T-helper 2 cell treated with Interferon-gamma antibody and Interleukin-4, amounts not matched to agents 100 ng/mL and 5 ng/mL, for 36 hours (primary cell): ENCODE measurements at regions not wholly inside any gene's neighbourhood (a gene's known extent, or its start where the extent isn't known, plus 50 kb on each side); places are given as distances from the start of the nearest gene placed in this dataset.
"Not testable (repeated sequence)": the region's sequence is repeated elsewhere in the genome, so short reads cannot be mapped to it uniquely, and the experiment has no call there.

Experiments
- intact Hi-C: fragments of 100-400 bp; cut with micrococcal nuclease; formaldehyde crosslinking; loops from one replicate; pipeline ENCODE4 v1.15.1; 2023

DNA sequence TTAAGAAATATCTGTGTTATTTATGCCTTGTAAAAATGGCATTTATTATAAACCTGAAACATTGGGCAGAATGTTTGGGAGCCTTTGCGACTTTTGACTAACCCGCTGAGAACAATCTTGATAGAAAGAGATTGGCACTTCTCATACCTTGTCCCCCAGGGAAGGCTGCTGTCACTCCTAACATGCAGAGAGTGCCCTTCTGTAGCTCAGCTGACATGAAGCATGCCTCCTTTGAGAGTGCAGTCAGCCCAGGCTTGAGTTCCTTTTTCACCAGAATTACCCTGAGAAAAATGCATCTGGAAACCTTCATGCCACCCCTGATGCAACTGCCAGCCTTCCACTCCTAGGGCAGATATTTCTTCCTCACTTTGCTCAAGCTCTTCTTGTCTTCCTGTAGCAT is 569.2 kb upstream of the ARPP21 start:
- intact Hi-C loops, result no loop called here

DNA sequence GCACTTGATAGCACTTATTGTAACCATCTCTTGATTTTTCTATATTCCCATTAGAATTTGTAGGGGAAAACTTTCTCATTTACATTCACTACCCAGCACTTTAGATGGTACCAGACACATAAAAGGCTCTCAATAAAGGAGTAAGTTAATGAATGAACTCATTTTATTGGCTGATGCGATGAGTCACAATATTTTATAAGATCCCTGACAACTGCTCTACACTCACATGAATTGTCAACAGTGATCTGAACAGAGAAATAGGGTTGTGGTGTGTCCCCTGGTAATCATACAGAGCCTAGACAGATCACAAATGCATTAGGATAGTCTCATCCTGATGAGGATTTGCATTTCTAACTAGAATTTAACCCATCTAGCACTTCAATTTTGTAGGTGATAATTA is 567.6 kb upstream of the ARPP21 start:
- intact Hi-C loops, result no loop called here

DNA sequence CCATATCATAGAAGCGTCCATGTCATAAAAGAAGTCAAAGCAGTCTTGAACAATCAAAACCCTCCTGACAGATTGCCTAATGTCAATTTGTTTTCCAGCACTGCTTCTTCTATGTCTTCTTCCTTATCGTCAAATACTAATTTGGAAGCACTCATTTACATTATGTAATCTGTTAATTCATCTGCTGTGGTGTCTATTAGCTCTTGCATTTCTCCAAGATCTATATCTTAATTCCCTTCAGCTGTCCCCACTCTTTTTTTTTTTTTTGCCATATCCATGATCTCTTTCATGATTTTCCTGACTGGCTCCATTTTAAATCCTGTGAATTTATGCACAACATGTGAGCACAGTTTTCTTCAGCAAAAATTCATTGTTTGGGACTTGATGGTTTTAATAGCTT is 560.5 kb upstream of the ARPP21 start:
- intact Hi-C loops, result no loop called here

DNA sequence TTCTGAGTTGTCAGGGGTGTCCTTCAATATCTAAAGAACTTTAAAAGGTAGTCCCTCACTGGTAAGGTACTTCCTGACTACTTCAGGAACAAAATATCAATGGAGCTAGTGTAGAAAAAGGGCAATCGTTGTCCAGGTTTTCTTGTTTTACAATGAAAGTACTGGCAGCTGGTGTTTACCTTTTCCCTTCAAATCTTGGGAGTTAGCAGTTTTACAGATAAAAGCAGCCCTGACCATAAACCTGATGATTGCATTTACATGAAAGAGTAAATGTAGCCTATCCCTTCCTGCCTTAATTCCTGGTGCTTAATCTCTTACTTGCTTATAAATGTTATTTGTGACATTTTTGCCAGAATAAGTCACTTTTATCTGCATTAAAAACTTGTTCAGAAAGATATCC is 559.9 kb upstream of the ARPP21 start:
- intact Hi-C loops, result no loop called here

DNA sequence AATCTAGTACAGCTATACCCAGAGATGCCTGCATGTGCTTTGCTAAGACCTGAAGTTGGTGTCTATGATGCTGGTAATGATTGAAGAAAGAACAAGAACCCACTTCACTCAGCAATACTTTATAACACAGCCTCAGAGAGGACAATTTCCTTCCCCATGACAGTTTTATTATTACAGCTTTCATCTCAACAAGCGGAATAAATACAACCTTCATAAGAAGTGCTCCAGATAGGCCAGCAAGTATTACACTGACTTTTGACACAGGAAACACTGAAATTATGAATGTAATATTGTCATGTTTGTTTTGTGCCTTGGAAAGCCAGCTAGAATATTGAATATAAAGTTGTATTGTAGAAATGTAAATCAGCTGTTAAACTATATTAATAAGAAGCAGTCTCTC is 557.4 kb upstream of the ARPP21 start:
- intact Hi-C loops, result no loop called here

DNA sequence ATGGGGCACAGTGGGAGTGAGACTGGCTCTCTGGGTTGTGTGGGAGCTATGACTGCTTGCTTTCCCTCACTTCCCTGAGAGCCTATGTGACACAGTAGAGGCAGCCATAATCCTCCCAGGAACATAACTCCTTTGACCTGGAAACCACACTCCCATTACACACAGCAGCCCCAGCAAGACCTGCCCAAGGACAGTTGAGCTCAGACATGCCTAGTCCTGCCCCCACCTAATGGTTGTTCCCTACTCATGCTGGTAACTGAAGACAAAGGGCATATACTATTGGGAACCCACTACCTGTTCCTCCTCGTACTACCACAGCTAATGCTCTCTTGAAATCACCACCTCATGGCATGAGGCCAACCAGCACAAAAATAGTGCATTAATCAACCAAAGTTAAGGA is 550.4 kb upstream of the ARPP21 start:
- intact Hi-C loops, result no loop called here

DNA sequence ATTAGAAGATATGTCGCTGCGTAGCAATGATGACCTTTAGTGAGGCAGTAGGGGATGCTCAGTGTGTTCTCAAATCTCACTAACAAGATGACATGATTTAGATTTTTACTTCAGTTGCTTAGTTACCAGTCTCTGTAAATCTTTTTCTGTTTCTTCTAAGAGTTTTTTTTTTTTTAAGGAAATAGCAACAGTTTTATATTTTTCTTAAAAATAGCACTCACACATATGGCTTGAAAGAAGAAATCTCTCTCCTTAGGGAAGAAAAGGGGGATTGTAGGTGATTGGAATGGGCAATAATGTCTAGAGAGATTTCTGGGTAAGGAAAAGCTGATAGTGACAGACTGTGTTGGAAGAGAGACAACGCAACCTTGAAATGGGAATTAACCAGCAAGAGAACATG is 524.6 kb upstream of the ARPP21 start:
- intact Hi-C loops, result no loop called here

DNA sequence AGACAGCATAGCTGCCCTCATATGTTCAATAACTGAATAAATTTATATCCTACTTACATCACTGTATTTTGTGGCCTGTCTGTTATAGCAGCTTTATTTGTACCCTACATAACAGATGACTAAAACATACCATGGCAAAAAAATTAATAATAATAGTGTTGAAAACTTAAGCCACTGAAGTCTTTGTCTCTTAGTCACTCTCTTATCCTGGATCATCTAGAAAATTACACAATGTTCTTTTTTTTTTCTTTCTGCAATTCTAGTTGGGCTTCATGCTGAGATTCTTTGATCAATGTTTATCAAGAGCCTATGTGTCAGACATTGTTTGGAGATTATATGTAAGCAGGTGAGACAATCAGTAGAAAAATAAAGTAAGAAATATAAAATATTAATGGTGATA is 519.3 kb upstream of the ARPP21 start:
- intact Hi-C loops, result no loop called here

DNA sequence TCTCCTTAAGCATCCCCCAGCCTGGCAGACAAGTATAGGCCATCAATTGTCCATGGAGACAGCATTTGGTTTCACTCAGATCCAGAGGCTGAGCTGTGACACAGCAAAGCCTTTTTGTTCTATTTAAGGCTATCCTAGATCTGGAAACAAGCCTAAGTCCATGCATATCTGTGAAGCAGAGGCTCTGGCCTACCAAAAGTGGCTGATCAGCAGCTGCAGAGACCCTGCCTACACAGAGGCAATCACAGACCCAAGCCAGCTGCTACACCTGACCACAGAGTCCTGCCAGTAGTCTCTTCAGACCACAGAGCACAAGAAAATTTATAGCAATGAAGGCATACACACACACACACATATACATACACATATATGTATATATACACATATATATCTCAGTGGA is 501.7 kb upstream of the ARPP21 start:
- intact Hi-C loops, result no loop called here

DNA sequence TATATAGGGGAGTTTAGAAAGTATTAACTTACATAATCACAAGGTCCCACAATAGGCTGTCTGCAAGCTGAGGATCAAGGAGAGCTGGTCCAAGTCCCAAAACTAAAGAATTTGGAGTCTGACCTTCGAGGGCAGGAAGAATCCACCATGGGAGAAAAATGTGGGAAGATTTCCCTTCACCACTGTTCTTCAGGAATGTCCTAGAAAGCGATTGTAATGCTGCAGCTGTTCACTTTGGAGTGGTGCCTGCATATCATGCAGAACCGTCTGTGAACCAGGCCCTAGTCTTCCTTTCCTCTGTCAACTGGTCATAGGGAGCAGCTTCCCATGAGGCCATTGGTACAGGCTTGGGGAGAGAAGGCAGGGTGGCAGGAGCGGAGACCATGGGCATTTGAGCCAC is 497.9 kb upstream of the ARPP21 start:
- intact Hi-C loops, result no loop called here

DNA sequence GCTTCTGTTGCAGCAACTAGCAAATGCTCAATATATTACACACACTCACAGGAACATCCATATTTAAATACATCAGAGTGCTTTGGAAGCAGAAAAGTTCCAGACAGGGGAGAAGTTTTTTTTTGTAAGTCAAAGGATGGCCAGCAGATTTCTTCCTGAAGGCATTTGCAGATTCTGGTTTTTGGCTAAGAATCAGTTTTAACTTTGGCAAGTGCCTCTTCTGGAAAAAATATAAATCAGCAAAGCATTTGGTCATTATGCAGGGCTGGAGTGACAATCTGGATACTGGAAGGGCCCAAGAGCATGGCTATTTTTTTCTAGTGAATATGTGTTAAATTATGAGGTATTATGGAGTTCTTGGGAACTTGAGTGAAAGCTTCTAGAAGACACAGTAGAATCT is 495.3 kb upstream of the ARPP21 start:
- intact Hi-C loops, result no loop called here

DNA sequence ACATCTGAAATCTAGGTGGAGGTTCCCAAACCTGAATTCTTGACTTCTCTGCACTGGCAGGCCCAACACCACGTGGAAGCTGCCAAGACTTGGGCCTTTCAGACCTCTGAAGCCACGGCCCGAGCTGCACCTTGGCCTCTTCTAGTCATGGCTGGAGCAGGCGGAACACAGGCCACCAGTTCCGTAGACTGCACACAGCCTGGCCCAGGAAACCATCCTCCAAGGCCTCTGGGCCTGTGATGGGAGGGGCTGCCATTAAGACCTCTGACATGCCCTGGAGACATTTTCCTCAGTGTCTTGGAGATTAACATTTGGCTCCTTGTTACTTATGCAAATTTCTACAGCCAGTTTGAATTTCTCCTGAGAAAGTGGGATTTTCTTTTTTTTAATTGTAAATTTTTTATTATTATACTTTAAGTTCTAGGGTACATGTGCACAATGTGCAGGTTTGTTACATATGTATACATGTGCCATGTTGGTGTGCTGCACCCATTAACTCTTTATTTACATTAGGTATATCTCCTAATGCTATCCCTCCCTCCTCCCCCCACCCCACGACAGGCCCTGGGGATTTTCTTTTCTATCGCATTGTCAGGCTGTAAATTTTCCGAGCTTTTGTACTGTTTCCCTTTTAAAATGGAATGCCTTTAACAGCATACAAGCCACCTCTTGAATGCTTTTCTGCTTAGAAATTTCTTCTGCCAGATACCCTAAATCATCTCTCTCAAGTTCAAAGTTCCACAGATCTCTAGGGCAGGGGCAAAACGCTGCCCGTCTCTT is 492.9 kb upstream of the ARPP21 start:
- intact Hi-C loops, result not testable (repeated sequence)

DNA sequence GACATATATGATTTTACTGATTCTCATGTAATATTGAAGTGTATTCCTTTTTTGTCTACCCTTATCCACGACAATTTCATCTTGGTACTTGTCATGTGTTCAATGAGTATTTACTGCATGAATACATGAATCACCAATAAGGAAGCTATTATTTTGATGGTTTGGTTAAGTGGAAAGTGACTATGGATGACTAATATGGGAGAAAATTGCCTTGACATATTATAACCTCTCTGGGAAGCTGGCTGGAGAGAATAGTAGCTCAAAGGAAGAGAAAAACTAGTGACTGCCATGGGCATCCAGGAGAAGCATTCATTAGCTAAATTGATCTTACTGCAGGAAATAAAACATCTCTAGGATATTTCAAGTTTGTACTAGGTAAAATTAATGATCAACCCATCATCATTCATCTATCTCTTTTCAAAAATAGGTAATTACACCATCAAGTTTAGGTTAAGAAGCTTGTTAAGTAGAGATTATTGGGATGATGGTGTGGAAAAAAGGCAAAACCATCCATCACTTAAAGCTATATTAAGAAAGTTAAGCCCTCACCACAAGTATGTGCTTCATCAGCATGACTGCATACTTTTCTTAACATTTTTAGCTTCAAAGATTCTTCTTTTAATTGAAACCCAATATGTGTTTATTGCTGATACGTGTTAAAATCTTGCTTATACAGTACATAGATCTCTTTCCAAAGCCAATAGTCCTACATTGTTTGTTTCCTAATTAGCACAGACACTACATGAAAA is 455.2 kb upstream of the ARPP21 start:
- intact Hi-C loops, result no loop called here

DNA sequence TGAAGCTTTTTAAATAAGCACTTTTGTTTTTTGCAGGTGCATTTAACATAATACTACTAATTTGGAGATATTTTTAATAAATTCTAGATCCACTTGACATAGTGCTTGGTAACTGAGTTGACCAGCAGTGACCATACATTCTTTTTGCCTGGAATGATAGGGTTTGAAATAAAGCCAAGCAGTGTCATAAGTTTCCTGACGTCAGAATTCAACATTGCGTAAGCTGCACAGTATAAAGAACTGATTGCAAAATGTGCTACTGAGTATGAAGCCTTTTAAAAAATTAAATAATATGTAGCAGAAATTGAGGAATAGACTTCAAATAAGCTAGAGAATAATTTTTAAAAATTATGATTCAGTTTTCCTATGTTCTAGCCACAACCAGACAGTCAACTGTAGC is 454.6 kb upstream of the ARPP21 start:
- intact Hi-C loops, result no loop called here

DNA sequence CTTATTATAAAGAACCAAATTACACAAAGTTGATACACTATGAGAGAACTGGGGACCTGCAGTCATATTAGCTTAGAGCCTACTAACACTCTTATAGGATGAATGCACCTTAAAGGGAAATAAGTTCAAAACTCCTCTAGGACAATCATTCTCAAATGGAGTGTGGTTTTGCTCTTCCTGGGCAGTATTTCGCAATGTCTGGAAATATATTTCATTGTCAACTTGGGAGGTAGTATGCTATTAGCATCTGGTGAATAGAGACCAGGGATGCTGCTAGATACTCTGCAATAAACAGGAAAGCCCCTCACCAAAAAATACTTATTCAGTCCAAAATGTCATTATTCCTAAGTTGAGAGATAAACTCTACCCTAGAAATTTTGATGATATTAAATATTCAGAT is 451.4 kb upstream of the ARPP21 start:
- intact Hi-C loops, result no loop called here

DNA sequence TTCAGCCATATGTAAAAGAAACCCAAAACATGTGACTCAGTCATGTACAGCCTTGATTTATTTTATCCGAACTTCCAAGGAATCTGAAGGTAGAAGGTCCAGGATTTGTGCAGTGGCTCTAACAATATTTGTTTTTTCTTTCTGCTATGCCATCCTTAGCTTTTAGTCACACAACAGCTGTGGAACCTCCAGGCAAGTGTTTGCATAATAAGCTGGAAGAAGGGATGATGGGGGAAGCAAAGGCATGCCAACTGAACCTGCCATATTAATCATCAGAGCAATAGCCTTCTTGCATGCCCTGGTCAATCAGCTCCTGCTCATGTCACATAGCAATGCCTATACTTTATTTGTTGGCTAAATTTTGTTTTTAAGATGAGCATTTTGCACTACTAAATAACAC is 444.7 kb upstream of the ARPP21 start:
- intact Hi-C loops, result no loop called here

DNA sequence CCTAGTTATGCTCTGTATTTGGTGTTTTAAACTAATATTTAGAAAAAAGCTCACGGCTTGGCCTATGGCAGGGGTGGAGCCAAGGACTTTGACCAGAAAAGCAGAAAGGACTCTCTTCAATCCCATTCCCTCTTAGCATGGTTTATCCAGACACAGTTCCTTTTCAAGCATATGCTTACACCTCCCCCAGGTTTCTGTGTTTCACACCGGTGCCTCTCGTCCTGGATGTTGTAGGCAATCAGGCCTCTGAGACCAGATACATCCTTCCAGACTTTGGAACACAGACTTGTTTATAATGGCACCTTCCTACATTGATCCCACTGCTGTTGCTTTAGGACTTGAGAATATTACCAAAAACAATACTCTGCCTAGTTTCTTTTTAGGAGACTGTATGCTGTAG is 440.5 kb upstream of the ARPP21 start:
- intact Hi-C loops, result no loop called here

DNA sequence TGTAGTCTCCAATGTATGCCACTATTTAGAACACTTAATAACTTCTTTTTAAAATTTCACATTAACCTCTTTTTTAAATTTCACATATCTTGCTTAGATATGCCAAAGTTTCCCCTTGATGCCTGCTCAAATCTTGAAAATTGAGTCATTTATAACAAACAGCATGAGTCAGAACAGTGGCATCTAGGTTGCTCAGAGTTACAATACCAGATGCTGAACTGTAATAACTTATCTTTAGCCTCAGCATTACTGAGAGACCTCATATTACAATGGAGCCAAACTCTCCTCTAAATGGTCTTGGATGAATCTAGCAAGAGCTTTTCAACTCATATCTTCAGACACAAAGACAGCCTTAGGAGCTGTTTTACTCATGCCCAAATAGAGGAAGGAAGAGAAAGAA is 439.3 kb upstream of the ARPP21 start:
- intact Hi-C loops, result no loop called here

DNA sequence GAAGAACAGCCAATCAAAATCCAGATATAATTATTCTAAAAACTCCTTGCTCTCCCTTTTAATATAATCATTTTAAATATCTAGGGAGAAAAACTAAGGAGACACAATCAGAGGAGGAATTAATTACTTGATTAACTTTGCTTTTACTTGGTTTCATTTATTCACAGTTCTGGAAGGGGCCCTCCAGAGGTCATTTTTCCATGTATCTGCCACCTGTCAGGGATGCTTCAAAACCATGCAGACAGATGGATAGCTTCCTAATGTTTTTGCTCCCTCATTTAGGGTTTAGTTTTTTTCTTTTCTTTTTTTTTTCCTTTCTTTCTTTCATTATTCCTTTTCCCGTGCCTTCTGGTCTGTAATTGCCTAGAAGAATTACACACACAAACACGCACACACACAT is 438.1 kb upstream of the ARPP21 start:
- intact Hi-C loops, result no loop called here

DNA sequence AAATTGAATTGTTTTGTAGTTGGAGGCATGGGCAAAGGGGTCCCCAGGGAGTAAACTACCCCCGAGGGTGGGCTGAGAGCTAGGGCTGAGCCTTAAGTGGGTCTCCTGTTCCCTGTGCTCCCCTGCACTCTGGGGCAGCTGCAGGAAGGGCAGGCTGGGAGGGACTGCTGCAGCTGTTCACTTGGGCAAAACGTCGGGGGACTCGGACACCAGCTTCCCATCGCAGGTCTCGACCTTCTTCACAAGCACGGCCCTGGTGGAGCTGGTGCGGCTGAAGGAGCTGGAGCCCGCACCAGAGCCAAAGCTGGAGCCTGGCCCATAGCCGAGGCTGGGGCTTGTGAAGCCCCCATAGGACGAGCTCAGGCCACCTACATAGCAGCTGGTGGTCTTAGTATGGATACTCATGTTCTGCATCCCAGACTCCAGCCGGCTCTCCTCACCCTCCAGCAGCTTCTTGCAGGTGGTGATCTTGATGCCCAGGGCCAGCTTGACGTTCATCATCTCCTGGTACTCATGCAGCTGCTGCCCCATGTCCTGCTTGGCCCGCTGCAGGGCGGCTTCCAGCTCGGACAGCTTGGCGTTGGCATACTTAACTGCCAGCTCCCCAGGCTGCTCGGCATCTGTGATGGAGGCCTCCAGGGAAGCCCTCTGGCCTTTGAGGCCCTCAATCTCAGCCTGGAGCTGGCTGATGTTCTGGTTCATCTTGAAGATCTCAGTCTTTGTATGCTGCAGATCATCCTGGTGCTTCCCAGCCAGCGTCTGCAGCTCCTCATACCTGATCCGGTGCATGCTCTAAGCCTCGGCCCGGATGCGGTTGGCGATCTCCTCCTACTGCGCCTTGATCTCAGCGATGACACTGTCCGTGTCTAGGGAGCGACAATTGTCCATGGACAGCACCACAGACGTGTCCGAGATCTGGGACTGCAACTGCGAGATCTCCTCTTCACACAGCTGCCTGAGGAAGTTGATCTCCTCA is 423.5 kb upstream of the ARPP21 start:
- intact Hi-C loops, result no loop called here

DNA sequence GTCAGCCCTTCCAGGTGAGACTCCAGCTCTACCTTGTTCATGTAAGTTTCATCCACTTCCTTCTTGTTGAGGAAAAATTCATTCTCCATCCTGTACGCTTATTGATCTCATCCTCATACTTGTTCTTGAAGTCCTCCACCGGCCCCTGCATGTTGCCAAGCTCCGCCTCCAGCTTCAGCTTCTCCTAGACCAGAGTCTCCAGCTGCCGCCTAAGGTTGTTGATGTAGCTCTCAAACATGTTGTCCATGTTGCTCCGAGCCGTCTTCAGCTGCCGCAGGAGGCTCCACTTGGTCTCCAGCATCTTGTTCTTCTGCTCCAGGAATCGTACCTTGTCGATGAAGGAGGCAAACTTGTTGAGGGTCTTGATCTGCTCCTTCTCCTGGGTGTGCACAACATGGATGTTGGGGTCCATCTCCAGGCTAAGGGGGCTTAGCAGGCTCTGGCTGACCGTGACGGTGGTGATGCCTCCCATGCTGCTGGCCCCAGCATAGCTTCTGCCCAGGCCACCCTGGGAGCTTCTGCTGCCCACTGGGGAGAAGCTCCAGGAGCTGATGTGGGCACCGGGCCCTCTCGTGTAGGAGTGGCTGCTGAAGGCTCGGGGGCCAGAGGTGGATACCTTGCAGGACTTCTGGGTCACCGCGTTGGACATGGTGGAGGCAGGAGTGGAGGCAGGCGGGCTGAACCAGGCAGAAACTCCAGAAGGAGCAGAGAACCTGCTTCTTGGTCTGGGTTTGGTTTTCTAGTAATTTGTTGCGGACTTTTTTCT is 422.6 kb upstream of the ARPP21 start:
- intact Hi-C loops, result no loop called here
